Kidney (tissue), 13 donors: ENCODE measurements at regions not wholly inside any gene's neighbourhood (a gene's known extent, or its start where the extent isn't known, plus 50 kb on each side); places are given as distances from the start of the nearest gene placed in this dataset.
A peak's percentile ranks its signal among the peaks of the same experiment; 100 is the strongest.

Experiments used
- DNase-seq, 5 donors: peaks; one replicate each; pipeline ENCODE4 v3.0.0-alpha.2; 2013 to 2020
- FAIRE-seq: peaks from 2 replicates; lab custom pipeline; 2012; peaks lifted over from hg19 to GRCh38; lab: Jason Lieb, UNC
- H3K27ac ChIP-seq, 2 donors: one replicate each; pipeline ENCODE4 v1.7.0; 2013; ENCODE audit warnings: low read depth in 2 of 2, low read length in 2 of 2, inconsistent platforms in 1 of 2
- H3K27me3 ChIP-seq: one replicate; pipeline ENCODE4 v1.7.1; 2013; ENCODE audit warnings: low read length, inconsistent platforms; ENCODE audit not compliant: control insufficient read depth, insufficient read depth
- H3K36me3 ChIP-seq, 3 donors: one replicate each; pipeline versions ENCODE4 v1.7.0 to v1.7.1; 2013; ENCODE audit warnings: low read length in 3 of 3, control low read depth in 1 of 3, inconsistent platforms in 1 of 3; ENCODE audit not compliant: insufficient read depth in 3 of 3, control insufficient read depth in 2 of 3
- H3K4me1 ChIP-seq, 3 donors: one replicate each; pipeline versions ENCODE4 v1.7.0 to v1.7.1; 2013; ENCODE audit warnings: low read length in 3 of 3, inconsistent platforms in 1 of 3, low read depth in 1 of 3; ENCODE audit not compliant: control insufficient read depth in 2 of 3, insufficient read depth in 2 of 3
- H3K4me3 ChIP-seq, 3 donors: one replicate each; pipeline versions ENCODE4 v1.7.0 to v1.8.1; 2013; ENCODE audit warnings: low read length in 3 of 3, control low read depth in 1 of 3, inconsistent platforms in 1 of 3
- H3K9ac ChIP-seq, 3 donors: one replicate each; pipeline versions ENCODE4 v1.7.0 to v1.7.1; 2013; ENCODE audit warnings: low read length in 3 of 3, control low read depth in 1 of 3, inconsistent platforms in 1 of 3
- H3K9me3 ChIP-seq, 3 donors: one replicate each; pipeline versions ENCODE4 v1.7.0 to v1.7.1; 2013; ENCODE audit warnings: low read length in 3 of 3, control low read depth in 1 of 3, inconsistent platforms in 1 of 3; ENCODE audit not compliant: control insufficient read depth in 2 of 3, insufficient read depth in 1 of 3
- intact Hi-C: fragments of 100-400 bp; cut with DNase I; formaldehyde crosslinking; loops from one replicate; pipeline ENCODE4 v1.11.1; 2022
- TF ChIP-seq, protein P1 (sequence below): IDR thresholded peaks from 3 replicates; pipeline ENCODE4 v1.5.1; 2012; ENCODE audit warnings: mild to moderate bottlenecking, moderate library complexity, borderline replicate concordance; ENCODE audit not compliant: insufficient read depth; ENCODE audit errors: extremely low read depth
- donor health status: control.
- donor health status: control.
- donor health status: control.
- donor health status: control.
- donor health status: control.
- donor health status: DM: yes; HTN: yes; CAD: no.
- donor health status: Normal renal cell carcinoma (clear cell type).

DNA sequence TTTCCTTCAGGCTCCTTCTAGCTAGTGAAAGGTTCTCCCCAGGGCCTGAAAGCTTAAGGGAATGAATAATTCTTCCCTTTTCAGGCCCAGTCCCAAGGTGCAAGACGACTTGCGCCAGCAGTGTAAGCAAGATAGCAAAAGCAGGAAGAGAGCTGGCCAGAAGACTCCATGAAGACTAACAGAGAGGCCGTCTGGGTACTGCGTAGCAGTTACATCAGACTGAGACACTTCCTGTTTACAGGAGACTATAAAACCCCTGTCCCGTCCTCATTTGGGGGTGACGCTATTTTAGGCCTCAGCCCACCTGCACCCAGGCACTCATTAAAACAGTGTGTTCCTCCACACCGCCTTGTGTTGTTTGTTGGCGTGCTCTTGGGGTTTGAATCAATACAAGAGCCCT is 90.7 kb upstream of the MOCS2 start:
- TF ChIP-seq, protein P1, sequence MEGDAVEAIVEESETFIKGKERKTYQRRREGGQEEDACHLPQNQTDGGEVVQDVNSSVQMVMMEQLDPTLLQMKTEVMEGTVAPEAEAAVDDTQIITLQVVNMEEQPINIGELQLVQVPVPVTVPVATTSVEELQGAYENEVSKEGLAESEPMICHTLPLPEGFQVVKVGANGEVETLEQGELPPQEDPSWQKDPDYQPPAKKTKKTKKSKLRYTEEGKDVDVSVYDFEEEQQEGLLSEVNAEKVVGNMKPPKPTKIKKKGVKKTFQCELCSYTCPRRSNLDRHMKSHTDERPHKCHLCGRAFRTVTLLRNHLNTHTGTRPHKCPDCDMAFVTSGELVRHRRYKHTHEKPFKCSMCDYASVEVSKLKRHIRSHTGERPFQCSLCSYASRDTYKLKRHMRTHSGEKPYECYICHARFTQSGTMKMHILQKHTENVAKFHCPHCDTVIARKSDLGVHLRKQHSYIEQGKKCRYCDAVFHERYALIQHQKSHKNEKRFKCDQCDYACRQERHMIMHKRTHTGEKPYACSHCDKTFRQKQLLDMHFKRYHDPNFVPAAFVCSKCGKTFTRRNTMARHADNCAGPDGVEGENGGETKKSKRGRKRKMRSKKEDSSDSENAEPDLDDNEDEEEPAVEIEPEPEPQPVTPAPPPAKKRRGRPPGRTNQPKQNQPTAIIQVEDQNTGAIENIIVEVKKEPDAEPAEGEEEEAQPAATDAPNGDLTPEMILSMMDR: no peak
- Histone ChIP-seq H3K4me1 (no peaks in the 10 kb centered on the region), H3K27me3 (no peaks in the 10 kb centered on the region), H3K4me3 (no peak overlapping the region), H3K9me3 (no peaks in the 10 kb centered on the region), H3K27ac (no peak overlapping the region), H3K9ac (no peak overlapping the region), H3K36me3 (no peaks in the 10 kb centered on the region)
- intact Hi-C loops: no loop called here
- DNase-seq (no peak), FAIRE-seq (no peak)

DNA sequence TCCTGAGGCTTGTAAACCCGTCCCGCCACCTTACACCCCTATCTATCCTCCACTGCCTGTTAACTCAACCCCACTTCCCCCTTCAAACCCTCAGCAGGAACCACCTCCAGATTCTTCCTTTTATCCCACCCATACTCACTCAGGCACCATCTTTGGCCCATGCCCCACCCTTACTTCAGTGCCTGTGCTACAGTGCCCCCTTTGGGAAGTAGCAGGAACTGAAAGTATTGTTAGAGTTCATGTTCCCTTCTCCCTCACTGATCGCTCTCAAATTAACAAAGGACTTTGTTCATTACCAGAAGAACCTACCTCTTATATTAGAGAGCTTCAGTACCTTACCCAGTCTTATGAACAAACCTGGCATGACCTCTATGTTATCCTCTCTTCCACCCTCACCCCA is 92.2 kb upstream of the MOCS2 start:
- Histone ChIP-seq H3K9me3 (no peaks in the 10 kb centered on the region), H3K4me3 (no peak overlapping the region), H3K36me3 (no peaks in the 10 kb centered on the region), H3K4me1 (no peaks in the 10 kb centered on the region), H3K9ac (no peak overlapping the region), H3K27me3 (no peaks in the 10 kb centered on the region), H3K27ac (no peak overlapping the region)
- DNase-seq (no peak), FAIRE-seq (no peak)
- intact Hi-C loops: no loop called here
- TF ChIP-seq, protein P1: peak; percentile 3

DNA sequence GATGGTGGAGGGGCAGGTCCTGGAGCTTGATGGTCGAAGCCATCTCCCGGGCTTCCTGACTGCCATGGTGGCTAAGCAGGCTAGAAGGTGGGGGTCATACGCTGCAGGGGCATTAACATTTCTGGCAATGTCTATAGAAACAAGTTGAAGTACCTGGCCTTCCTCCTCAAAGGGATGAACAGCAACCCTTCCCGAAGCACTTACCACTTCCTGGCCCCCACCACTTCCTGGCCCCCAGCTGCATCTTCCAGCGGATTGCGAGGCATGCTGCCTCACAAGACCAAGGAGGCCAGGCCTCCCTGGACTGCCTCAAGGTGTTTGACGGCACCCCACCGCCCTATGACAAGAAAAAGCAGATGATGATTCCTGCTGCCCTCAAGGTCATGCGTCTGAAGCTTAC is 97.0 kb upstream of the MOCS2 start:
- no peaks in the 10 kb centered on the region for H3K4me1 ChIP-seq
- no peaks in the 10 kb centered on the region for H3K9me3 ChIP-seq
- FAIRE-seq: no peak
- intact Hi-C loops: no loop called here
- H3K27me3 ChIP-seq: no peaks in the 10 kb centered on the region
- no peaks in the 10 kb centered on the region for H3K36me3 ChIP-seq
- H3K4me3 ChIP-seq: no peak overlapping the region
- no peak for DNase-seq
- H3K9ac ChIP-seq: no peak overlapping the region
- H3K27ac ChIP-seq: no peak overlapping the region
- TF ChIP-seq, protein P1: no peak

DNA sequence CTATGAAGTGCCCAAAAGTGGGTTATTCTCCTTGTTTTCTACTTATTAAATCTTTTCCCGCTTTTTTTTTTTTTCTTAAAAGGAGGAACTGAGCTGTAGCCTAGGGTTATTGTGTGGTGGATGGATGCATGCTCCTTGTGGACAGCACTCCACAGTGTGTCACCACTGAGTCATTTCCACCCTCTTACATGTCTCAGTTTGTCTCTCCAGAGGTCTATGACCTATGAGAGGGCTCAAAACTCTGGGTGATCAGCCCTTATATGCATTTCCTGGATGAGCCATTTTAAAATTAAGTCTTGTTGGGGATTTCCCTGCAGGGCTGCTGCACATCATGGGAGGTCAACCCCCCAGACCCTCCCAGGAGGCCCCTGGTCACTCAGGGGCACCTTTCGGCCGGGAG is 102.2 kb upstream of the MOCS2 start:
- Histone ChIP-seq H3K9ac (no peak overlapping the region), H3K4me3 (no peak overlapping the region), H3K36me3 (no peaks in the 10 kb centered on the region), H3K27ac (no peak overlapping the region), H3K27me3 (no peaks in the 10 kb centered on the region), H3K4me1 (no peaks in the 10 kb centered on the region), H3K9me3 (peaks cover 0 to 2% (median 2%) of the 10 kb centered on the region in 3 donors)
- intact Hi-C loops: no loop called here
- DNase-seq (no peak), FAIRE-seq (no peak)
- TF ChIP-seq, protein P1: no peak
